IMR-90 (cell line): ENCODE measurements at regions not wholly inside any gene's neighbourhood (a gene's known extent, or its start where the extent isn't known, plus 50 kb on each side); places are given as distances from the start of the nearest gene placed in this dataset.

Experiments used
- ATAC-seq: fragments of 200-7000 bp; cut with Tn5 transposase; 2 replicates; pipeline ENCODE4 v1.9.1; 2020; ENCODE audit warnings: low read depth, mild to moderate bottlenecking, moderate library complexity
- BruUV-seq: library from RNA; stranded (reverse); fragments of 400-500 nt; replicated peaks from 2 replicates; lab custom pipeline; 2021; lab: Mats Ljungman, UMichigan
- CTCF ChIA-PET: fragments of 300-600 bp; formaldehyde crosslinking; extraction: SDS; loops from one replicate; lab custom pipeline; 2021; ENCODE audit warnings: antibody characterized with exemption; lab: Yijun Ruan, JAX
- POLR2A ChIA-PET: fragments of 300-600 bp; sonication (Branson Sonifier 250); formaldehyde crosslinking; loops from one replicate; lab custom pipeline; 2022; ENCODE audit warnings: antibody characterized with exemption; ENCODE audit not compliant: unreplicated experiment; lab: Charles Lee
- DNase-seq: peaks from one replicate; pipeline ENCODE4 v3.0.0; 2013
- H2AFZ ChIP-seq: replicated peaks from 2 replicates; pipeline ENCODE3; 2013; ENCODE audit warnings: low read length, mild to moderate bottlenecking; ENCODE audit not compliant: poor library complexity
- H2AK5ac ChIP-seq: 2 replicates; pipeline ENCODE4 v1.6.1; 2013; ENCODE audit warnings: low read depth, low read length, inconsistent platforms
- H2AK9ac ChIP-seq: replicated peaks from 2 replicates; pipeline ENCODE3; 2013; ENCODE audit warnings: mild to moderate bottlenecking, low read depth, low read length, moderate library complexity; ENCODE audit not compliant: poor library complexity
- H2BK120ac ChIP-seq: 2 replicates; pipeline ENCODE4 v1.6.1; 2013; ENCODE audit warnings: low read depth, low read length, inconsistent platforms
- H2BK15ac ChIP-seq: 3 replicates; pipeline ENCODE4 v1.6.1; 2013; ENCODE audit warnings: low read depth, low read length, inconsistent platforms
- H2BK20ac ChIP-seq: 2 replicates; pipeline ENCODE4 v1.6.1; 2013; ENCODE audit warnings: low read depth, mild to moderate bottlenecking, inconsistent platforms, low read length, moderate library complexity
- H2BK5ac ChIP-seq: 2 replicates; pipeline ENCODE4 v1.6.1; 2013; ENCODE audit warnings: mild to moderate bottlenecking, low read depth, low read length, inconsistent platforms; ENCODE audit not compliant: poor library complexity, severe bottlenecking
- H3K14ac ChIP-seq: replicated peaks from 2 replicates; pipeline ENCODE4 v1.6.1; 2013; ENCODE audit warnings: low read depth, low read length, inconsistent platforms
- H3K18ac ChIP-seq: 2 replicates; pipeline ENCODE4 v1.6.1; 2013; ENCODE audit warnings: low read depth, low read length, control low read depth
- H3K23ac ChIP-seq: 2 replicates; pipeline ENCODE4 v1.6.1; 2013; ENCODE audit warnings: low read depth, low read length, inconsistent platforms
- H3K27ac ChIP-seq: 2 replicates; pipeline ENCODE4 v1.5.1; 2013; ENCODE audit warnings: mild to moderate bottlenecking, control low read depth, low read length; ENCODE audit not compliant: insufficient read depth
- H3K27me3 ChIP-seq: 2 replicates; pipeline ENCODE4 v1.6.1; 2013; ENCODE audit warnings: low read length; ENCODE audit not compliant: control insufficient read depth, insufficient read depth
- H3K36me3 ChIP-seq: 2 replicates; pipeline ENCODE4 v1.6.1; 2013; ENCODE audit warnings: low read length, mixed read lengths; ENCODE audit not compliant: control insufficient read depth, insufficient read depth
- H3K4ac ChIP-seq: 2 replicates; pipeline ENCODE4 v1.6.1; 2013; ENCODE audit warnings: low read depth, low read length, inconsistent platforms
- H3K4me1 ChIP-seq: 2 replicates; pipeline ENCODE4 v1.6.1; 2013; ENCODE audit warnings: low read length, mixed read lengths; ENCODE audit not compliant: control insufficient read depth, insufficient read depth
- H3K4me2 ChIP-seq: 2 replicates; pipeline ENCODE4 v1.6.1; 2013; ENCODE audit warnings: low read depth, mild to moderate bottlenecking, control low read depth, low read length, moderate library complexity
- H3K4me3 ChIP-seq: 2 replicates; pipeline ENCODE4 v1.5.1; 2013; ENCODE audit warnings: low read depth, mild to moderate bottlenecking, control low read depth, low read length, moderate library complexity; ENCODE audit not compliant: insufficient read depth
- H3K56ac ChIP-seq: 2 replicates; pipeline ENCODE4 v1.6.1; 2013; ENCODE audit warnings: low read length, inconsistent platforms; ENCODE audit not compliant: insufficient read depth; ENCODE audit errors: extremely low read depth
- H3K79me1 ChIP-seq, 2 experiments: 2 replicates each; pipeline ENCODE4 v1.6.1; 2013; ENCODE audit warnings: low read length in 2 of 2, inconsistent platforms in 1 of 2, low read depth in 1 of 2
- H3K9ac ChIP-seq: 2 replicates; pipeline ENCODE4 v1.6.1; 2013; ENCODE audit warnings: low read depth, low read length, control low read depth
- H3K9me1 ChIP-seq: 2 replicates; pipeline ENCODE4 v1.6.1; 2013; ENCODE audit warnings: low read length, inconsistent platforms; ENCODE audit not compliant: insufficient read depth
- H3K9me3 ChIP-seq: 2 replicates; pipeline ENCODE4 v1.6.1; 2013; ENCODE audit warnings: low read length; ENCODE audit not compliant: control insufficient read depth, insufficient read depth
- H4K20me1 ChIP-seq: 2 replicates; pipeline ENCODE4 v1.6.1; 2013; ENCODE audit warnings: low read length, inconsistent platforms; ENCODE audit not compliant: insufficient read depth
- H4K5ac ChIP-seq: 2 replicates; pipeline ENCODE4 v1.6.1; 2013; ENCODE audit warnings: mild to moderate bottlenecking, low read depth, low read length, control low read depth
- H4K8ac ChIP-seq, 2 experiments: 2 replicates each; pipeline ENCODE4 v1.6.1; 2013; ENCODE audit warnings: low read depth in 2 of 2, low read length in 2 of 2, control low read depth in 1 of 2, inconsistent platforms in 1 of 2
- H4K91ac ChIP-seq: 2 replicates; pipeline ENCODE4 v1.6.1; 2013; ENCODE audit warnings: low read depth, low read length, inconsistent platforms; ENCODE audit not compliant: insufficient read depth
- CHD1 ChIP-seq: IDR thresholded peaks from 2 replicates; pipeline ENCODE4 v1.6.1; 2012; ENCODE audit warnings: low read depth, low read length, improper control_type of control experiment
- CTCF ChIP-seq: conservative IDR thresholded peaks from 2 replicates; pipeline ENCODE4 v1.5.1; 2012; ENCODE audit warnings: mild to moderate bottlenecking, low read depth, low read length, improper control_type of control experiment
- MXI1 ChIP-seq: IDR thresholded peaks from 2 replicates; pipeline ENCODE4 v1.6.1; 2012; ENCODE audit warnings: low read depth, mild to moderate bottlenecking, low read length, moderate library complexity, borderline replicate concordance
- POLR2A ChIP-seq: IDR thresholded peaks from 2 replicates; pipeline ENCODE4 v1.6.1; 2012; ENCODE audit warnings: mild to moderate bottlenecking, low read depth, low read length
- RAD21 ChIP-seq: IDR thresholded peaks from 2 replicates; pipeline ENCODE4 v1.6.1; 2012; ENCODE audit warnings: low read length, improper control_type of control experiment
- SMC3 ChIP-seq: fragments of 150-350 bp; IDR thresholded peaks from 2 replicates; pipeline ENCODE4 v1.6.1; 2016; ENCODE audit warnings: low read depth, mild to moderate bottlenecking, antibody characterized with exemption, low read length, moderate library complexity
- WGBS, 2 experiments: methylation state at CpG; one replicate each; pipeline versions ENCODE4 v1.1.5 to v1.1.7; 2013; ENCODE audit warnings: missing lambda C conversion rate in 2 of 2; ENCODE audit not compliant: insufficient read length in 1 of 2; ENCODE audit errors: extremely low coverage in 2 of 2; 5-methylcytosine and 5-hydroxymethylcytosine counted together
- dilution Hi-C: fragments of 300-500 bp; cut with HindIII; formaldehyde crosslinking; loops from one replicate; pipeline ENCODE4 v1.14.3; 2018; ENCODE audit warnings: low sequenced_read_pairs; ENCODE audit not compliant: unreplicated experiment
- in situ Hi-C: fragments of 300-500 bp; cut with MboI; formaldehyde crosslinking; loops from 3 replicates; pipeline ENCODE4 v1.14.3; 2019; ENCODE audit warnings: low sequenced_read_pairs, inconsistent platforms, mixed read lengths
- intact Hi-C: fragments of 100-400 bp; cut with micrococcal nuclease; formaldehyde crosslinking; loops from 2 replicates; pipeline ENCODE4 v1.10.0; 2022

- H3K4me1 ChIP-seq, result no peaks in the 10 kb centered on the region
- no peaks in the 10 kb centered on the region for H3K9me1 ChIP-seq
- H2BK15ac ChIP-seq, result no peak overlapping the region
- H4K20me1 ChIP-seq, result no peaks in the 10 kb centered on the region
- dilution Hi-C loops, result no loop called here
- H3K4me3 ChIP-seq, result no peak overlapping the region
- no peaks in the 10 kb centered on the region for H3K79me1 ChIP-seq
- no peak overlapping the region for H3K27ac ChIP-seq
- H4K8ac ChIP-seq, result no peak overlapping the region
- no peak overlapping the region for H2BK20ac ChIP-seq
- no peak for ATAC-seq
- H3K4me2 ChIP-seq, result no peak overlapping the region
- ChIA-PET CTCF (no interaction called here), POLR2A (no interaction called here)
- no peak overlapping the region for H3K4ac ChIP-seq
- no TSS peak for BruUV-seq
- H3K9ac ChIP-seq, result no peak overlapping the region
- H2BK5ac ChIP-seq, result no peak overlapping the region
- H2BK120ac ChIP-seq, result no peak overlapping the region
- peaks cover 7% of the 10 kb centered on the region for H3K9me3 ChIP-seq
- H3K36me3 ChIP-seq, result no peaks in the 10 kb centered on the region
- H4K5ac ChIP-seq, result no peak overlapping the region
- intact Hi-C loops, result no loop called here
- no peak overlapping the region for H4K91ac ChIP-seq
- no peak for DNase-seq
- H2AK5ac ChIP-seq, result no peak overlapping the region
- TF ChIP-seq RAD21 (no peak), MXI1 (no peak), SMC3 (no peak), CHD1 (no peak), POLR2A (no peak), CTCF (no peak)
- H3K18ac ChIP-seq, result no peak overlapping the region
- no peak overlapping the region for H3K23ac ChIP-seq
- in situ Hi-C loops, result no loop called here
- no peak overlapping the region for H2AFZ ChIP-seq
- no peak overlapping the region for H3K56ac ChIP-seq
- H3K14ac ChIP-seq, result no peak overlapping the region
- H3K27me3 ChIP-seq, result peaks cover 9% of the 10 kb centered on the region
- H2AK9ac ChIP-seq, result no peak overlapping the region
- WGBS, 2 experiments, result no CpG with 5 or more reads among the region's 7 CpGs
These were observed 201.0 kb upstream of the TNRC6C start for GRCh38 chr17:77757561-77757898.
